HEK293T (cell line): ENCODE measurements at regions not wholly inside any gene's neighbourhood (a gene's known extent, or its start where the extent isn't known, plus 50 kb on each side); places are given as distances from the start of the nearest gene placed in this dataset.

ENCODE experiments used
- CTBP1 ChIP-seq: fragments of 450-650 bp; IDR thresholded peaks from 2 replicates; pipeline ENCODE4 v1.6.1; 2016; ENCODE audit warnings: borderline replicate concordance
- ELF4 ChIP-seq: fragments of 450-650 bp; IDR thresholded peaks from 2 replicates; pipeline ENCODE4 v1.6.1; 2017; ENCODE audit warnings: antibody characterized with exemption
- FOXA1 ChIP-seq: fragments of 450-650 bp; IDR thresholded peaks from 2 replicates; pipeline ENCODE4 v1.6.1; 2016; ENCODE audit warnings: mild to moderate bottlenecking
- FOXK2 ChIP-seq: fragments of 450-650 bp; IDR thresholded peaks from 2 replicates; pipeline ENCODE4 v1.6.1; 2016; ENCODE audit warnings: mild to moderate bottlenecking
- FOXM1 ChIP-seq: fragments of 450-650 bp; IDR thresholded peaks from 2 replicates; pipeline ENCODE4 v1.6.1; 2017; ENCODE audit warnings: mild to moderate bottlenecking, borderline replicate concordance
- L3MBTL2 ChIP-seq: fragments of 450-650 bp; conservative IDR thresholded peaks from 2 replicates; pipeline ENCODE4 v1.6.1; 2016; ENCODE audit warnings: mild to moderate bottlenecking
- NFRKB ChIP-seq: fragments of 450-650 bp; IDR thresholded peaks from 2 replicates; pipeline ENCODE4 v1.6.1; 2016; ENCODE audit warnings: mild to moderate bottlenecking, moderate library complexity
- PKNOX1 ChIP-seq: fragments of 450-650 bp; IDR thresholded peaks from 2 replicates; pipeline ENCODE4 v1.6.1; 2016
- SP1 ChIP-seq: fragments of 450-650 bp; IDR thresholded peaks from 2 replicates; pipeline ENCODE4 v1.6.1; 2017
- SUZ12 ChIP-seq: fragments of 450-650 bp; IDR thresholded peaks from 2 replicates; pipeline ENCODE4 v1.6.1; 2016; ENCODE audit warnings: mild to moderate bottlenecking
- TARDBP ChIP-seq: fragments of 450-650 bp; IDR thresholded peaks from 2 replicates; pipeline ENCODE4 v1.6.1; 2016

- TF ChIP-seq ELF4 (no peak), SP1 (no peak), FOXM1 (no peak), FOXK2 (no peak), SUZ12 (no peak), FOXA1 (no peak), CTBP1 (no peak), PKNOX1 (no peak), NFRKB (no peak), L3MBTL2 (no peak), TARDBP (no peak)
Measured at GRCh38 chr15:37536967-37537605, 397.4 kb upstream of the TMCO5A start.
